ENCODE measurements at regions not wholly inside any gene's neighbourhood (a gene's known extent, or its start where the extent isn't known, plus 50 kb on each side); places are given as distances from the start of the nearest gene placed in this dataset.

DNA sequence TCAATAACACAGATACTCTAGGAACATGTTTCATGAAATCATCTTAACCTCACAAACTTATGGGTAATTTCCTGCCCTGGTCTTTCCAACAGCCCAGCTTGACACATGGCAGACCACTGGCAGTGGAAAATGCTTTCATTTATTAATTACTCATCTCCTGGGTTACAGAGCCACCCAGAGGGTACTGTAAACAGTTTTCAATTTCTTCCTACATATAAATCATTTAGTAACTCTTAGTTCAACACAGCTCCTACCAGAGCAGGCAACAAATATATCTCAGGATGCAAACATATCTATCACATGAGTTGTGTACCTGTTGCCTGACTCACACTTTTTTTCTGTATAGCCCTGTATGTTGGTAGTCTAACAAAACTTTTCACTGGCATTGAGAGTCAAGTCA, 99.2 kb upstream of the VRK2 start:
- TF ChIP-seq CTCF (IDR thresholded peaks at IDR 0.05): no peak
- intact Hi-C loops (cut with DNase I): no loop called here

DNA sequence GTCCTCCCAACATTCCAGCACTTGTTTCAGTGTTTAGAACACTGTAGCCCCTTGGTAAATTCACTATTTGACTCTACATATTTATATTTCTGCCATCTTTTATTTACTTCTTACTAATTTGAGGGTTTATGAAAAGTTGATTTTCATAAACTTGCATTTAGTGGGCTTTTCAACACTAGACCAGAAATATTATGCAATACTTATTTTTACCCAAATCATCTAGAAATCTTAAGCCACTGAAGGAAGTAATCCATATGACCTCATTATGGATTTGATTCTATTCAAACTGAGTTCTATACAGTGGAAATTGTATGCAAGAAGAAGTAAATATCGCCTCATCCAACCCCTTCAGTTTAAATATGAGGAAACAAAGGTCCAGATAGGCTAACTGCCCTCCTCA, 92.6 kb upstream of the VRK2 start:
- no peak for TF ChIP-seq CTCF (IDR thresholded peaks at IDR 0.05)
- Histone ChIP-seq H3K4me3 (no peak overlapping the region), H3K36me3 (no peaks in the 10 kb centered on the region), H3K27me3 (no peaks in the 10 kb centered on the region), H3K4me1 (no peaks in the 10 kb centered on the region), H3K9me3 (no peaks in the 10 kb centered on the region), H3K27ac (no peak overlapping the region)
- intact Hi-C loops (cut with DNase I): no loop called here
- no peak for DNase-seq (ENCODE audit: low spot score in 2 of 2)

More for the DNA sequence above, 99.2 kb upstream of the VRK2 start:
- Histone ChIP-seq H3K27ac (no peak overlapping the region), H3K9me3 (no peaks in the 10 kb centered on the region), H3K27me3 (no peaks in the 10 kb centered on the region), H3K36me3 (no peaks in the 10 kb centered on the region), H3K4me1 (no peaks in the 10 kb centered on the region), H3K4me3 (no peak overlapping the region)
- no peak for DNase-seq (ENCODE audit: low spot score in 2 of 2)

GRCh38 chr2:57957238-57957637, 89.4 kb upstream of the VRK2 start:
- no peak overlapping the region for H3K27ac ChIP-seq
- intact Hi-C loops (cut with DNase I): no loop called here
- no peak for TF ChIP-seq CTCF (IDR thresholded peaks at IDR 0.05)
- no peaks in the 10 kb centered on the region for H3K36me3 ChIP-seq
- H3K4me1 ChIP-seq: no peaks in the 10 kb centered on the region
- no peak overlapping the region for H3K4me3 ChIP-seq
- DNase-seq (ENCODE audit: low spot score in 2 of 2): no peak
- H3K9me3 ChIP-seq: no peaks in the 10 kb centered on the region
- no peaks in the 10 kb centered on the region for H3K27me3 ChIP-seq

GRCh38 chr2:57959390-57959789, 87.2 kb upstream of the VRK2 start:
- no peaks in the 10 kb centered on the region for H3K36me3 ChIP-seq
- no peaks in the 10 kb centered on the region for H3K9me3 ChIP-seq
- TF ChIP-seq CTCF (IDR thresholded peaks at IDR 0.05): no peak
- H3K4me1 ChIP-seq: no peaks in the 10 kb centered on the region
- no peak overlapping the region for H3K27ac ChIP-seq
- DNase-seq (ENCODE audit: low spot score in 2 of 2): no peak
- H3K27me3 ChIP-seq: no peaks in the 10 kb centered on the region
- intact Hi-C loops (cut with DNase I): no loop called here
- no peak overlapping the region for H3K4me3 ChIP-seq

- no peak for DNase-seq (ENCODE audit: low spot score in 2 of 2)
- H3K4me1 ChIP-seq: no peaks in the 10 kb centered on the region
- H3K4me3 ChIP-seq: no peak overlapping the region
- H3K36me3 ChIP-seq: no peaks in the 10 kb centered on the region
- no peaks in the 10 kb centered on the region for H3K27me3 ChIP-seq
- TF ChIP-seq CTCF (IDR thresholded peaks at IDR 0.05): no peak
- intact Hi-C loops (cut with DNase I): no loop called here
- no peaks in the 10 kb centered on the region for H3K9me3 ChIP-seq
- no peak overlapping the region for H3K27ac ChIP-seq
These were observed 83.7 kb upstream of the VRK2 start for GRCh38 chr2:57962861-57963260.

DNA sequence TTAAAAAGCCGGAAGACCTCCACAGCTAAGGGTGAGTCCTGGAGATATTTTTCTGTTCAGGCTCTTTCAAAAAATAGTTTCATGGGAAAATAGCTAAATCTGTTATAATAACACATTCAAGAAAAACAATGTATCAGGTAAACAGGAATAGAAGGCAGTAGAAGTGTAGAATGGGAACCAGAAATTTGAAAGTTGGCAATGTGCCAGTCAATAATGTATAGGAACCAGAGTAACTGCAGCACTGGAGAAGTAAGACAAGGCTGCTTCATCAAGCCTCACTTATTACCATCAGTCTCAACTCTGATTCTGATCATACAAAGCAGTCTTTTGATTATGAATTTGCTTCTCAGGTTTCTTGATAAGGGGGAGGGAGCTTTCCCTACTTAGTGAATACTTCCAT, 81.4 kb upstream of the VRK2 start:
- no peak for TF ChIP-seq CTCF (IDR thresholded peaks at IDR 0.05)
- H3K27ac ChIP-seq: no peak overlapping the region
- no peaks in the 10 kb centered on the region for H3K9me3 ChIP-seq
- no peaks in the 10 kb centered on the region for H3K27me3 ChIP-seq
- H3K4me1 ChIP-seq: no peaks in the 10 kb centered on the region
- no peak for DNase-seq (ENCODE audit: low spot score in 2 of 2)
- no peak overlapping the region for H3K4me3 ChIP-seq
- intact Hi-C loops (cut with DNase I): no loop called here
- H3K36me3 ChIP-seq: no peaks in the 10 kb centered on the region
